Right kidney (tissue), 1 donor: ENCODE measurements at regions not wholly inside any gene's neighbourhood (a gene's known extent, or its start where the extent isn't known, plus 50 kb on each side); places are given as distances from the start of the nearest gene placed in this dataset.
"Not testable (repeated sequence)": the region's sequence is repeated elsewhere in the genome, so short reads cannot be mapped to it uniquely, and the experiment has no call there.

ENCODE experiments used
- DNase-seq: peaks from one replicate; pipeline ENCODE4 v3.0.0-alpha.2; 2016

- no peak for DNase-seq
Measured at GRCh38 chr2:59233448-59233847, 992.3 kb upstream of the FANCL start.

DNA sequence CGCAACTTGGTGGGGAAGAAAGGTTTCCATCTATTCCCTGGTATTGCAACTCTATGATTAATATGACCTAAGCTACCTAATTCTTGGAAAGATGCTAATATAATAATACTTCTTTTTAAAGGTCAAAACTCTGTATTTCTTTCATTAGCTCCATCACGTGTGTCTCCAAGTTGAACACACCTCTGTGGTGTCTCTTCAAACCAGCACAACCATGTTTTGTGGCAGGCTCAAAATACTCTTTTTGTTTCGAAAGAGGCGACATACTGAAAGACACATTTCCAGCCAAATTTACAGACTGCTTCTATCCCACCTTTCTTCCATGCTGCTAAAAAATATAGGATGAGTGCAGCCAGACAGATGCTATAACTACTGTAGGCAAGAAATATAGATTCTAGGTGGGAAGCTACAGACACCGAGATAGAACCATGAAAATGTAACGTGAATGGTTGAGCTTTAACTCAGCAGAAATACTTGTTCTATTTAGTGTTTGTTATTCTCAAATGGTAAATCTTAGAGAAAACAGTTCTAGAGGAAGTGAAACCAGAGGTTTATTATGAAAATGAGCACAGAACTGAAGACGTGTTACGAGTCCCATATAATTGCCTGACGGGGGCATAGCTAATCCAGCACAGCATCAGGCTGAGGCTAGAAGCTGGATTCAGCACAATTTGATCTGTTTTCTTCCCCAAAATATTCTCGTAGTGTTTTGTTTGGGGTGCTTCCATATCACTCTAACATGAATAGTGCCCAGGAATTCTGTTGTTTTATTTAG is 991.5 kb upstream of the FANCL start:
- no peak for DNase-seq

DNA sequence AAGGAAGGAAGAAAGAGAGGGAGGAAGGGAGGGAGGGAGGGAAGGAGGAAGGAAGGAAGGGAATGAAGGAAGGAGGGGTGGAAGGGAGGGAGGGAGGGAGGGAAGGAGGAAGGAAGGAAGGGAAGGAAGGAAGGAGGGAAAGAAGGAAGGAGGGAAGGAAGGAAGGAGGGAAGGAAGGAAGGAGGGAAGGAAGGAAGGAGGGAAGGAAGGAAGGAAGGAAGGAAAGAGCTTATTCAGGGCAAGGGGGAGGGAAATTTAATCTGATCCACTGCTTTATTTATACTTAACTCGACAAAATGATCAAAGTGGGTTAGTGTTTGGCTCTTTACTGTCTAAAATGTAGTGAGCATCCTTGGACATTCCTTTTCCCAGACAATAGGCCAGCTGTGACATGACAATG is 985.2 kb upstream of the FANCL start:
- not testable (repeated sequence) for DNase-seq

DNA sequence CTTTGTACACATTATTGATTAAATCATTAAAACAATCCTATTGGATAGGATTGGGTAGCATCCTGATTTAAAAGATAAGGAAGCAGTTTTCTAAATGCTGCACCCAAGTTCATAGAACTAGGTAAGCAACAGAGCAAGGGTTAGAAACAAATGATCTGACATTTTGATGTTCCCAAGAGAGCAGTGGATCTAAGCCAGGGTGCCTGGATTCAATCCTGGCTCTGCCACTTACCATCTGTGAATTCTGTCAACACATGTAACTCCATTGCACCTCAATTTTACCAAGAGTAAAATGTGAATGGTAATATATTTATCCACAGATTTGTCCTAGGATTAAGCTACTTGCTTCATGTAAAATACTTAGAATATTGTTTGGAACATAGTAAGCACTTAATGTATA is 982.6 kb upstream of the FANCL start:
- no peak for DNase-seq

GRCh38 chr2:59217360-59217759 is 976.2 kb upstream of the FANCL start:
- DNase-seq: no peak

GRCh38 chr2:59206361-59206760 is 965.2 kb upstream of the FANCL start:
- DNase-seq: no peak

DNA sequence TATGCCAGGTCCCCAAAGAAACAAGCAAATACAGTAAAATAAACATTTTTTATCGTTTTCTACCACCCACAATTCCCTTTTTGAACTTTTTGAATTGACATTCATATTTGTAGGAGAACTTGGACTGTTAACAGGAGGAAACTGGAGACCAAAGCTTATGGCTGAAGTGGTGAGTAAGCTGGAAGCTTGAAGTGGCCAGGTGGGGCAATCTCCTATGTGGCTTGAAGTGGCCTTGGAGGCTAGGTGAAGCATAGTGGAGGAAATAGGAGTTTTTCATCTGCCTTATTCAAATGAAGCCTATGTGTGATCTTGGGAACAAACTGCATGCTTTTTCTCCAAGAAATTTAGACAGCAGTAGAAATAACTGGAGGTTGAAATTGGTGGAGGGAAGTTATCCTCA is 962.9 kb upstream of the FANCL start:
- DNase-seq: no peak

DNA sequence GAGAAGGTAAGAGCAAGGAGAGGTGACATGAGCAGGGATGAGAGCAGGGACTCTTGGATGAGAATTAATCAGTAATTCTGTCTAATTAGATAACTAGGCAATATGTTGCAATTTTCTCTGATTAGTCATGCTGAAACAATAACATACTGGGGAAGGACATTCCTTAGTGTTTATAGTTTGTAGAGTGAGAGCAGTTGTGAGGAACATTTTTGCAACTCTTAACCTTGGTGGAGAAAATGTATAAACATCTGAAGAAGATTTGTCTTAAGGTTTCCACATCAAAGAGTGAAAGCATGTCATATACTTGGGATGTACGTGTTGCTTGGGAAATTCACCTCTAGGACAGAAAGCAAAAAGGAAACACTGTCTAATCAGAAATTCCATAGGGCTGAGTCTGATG is 955.4 kb upstream of the FANCL start:
- DNase-seq: no peak

DNA sequence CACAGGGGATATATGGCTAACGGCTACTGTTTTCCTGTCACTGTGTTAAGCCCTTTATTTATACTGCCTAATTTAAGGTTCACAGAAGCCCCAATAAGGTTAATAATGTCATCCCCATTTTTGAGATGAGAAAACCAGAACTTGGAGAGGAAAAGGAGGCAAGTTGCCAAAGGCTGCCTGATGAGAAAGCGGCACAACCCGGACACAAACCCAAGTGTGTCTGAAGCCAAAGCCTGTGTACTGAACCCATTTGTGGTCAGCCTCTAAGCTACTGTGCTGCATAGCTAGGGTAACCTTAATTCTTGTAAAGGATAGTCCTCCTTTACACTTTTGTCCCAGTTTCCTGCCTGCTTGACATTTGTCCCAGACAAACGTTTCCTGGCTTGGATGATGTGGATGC is 954.7 kb upstream of the FANCL start:
- no peak for DNase-seq

DNA sequence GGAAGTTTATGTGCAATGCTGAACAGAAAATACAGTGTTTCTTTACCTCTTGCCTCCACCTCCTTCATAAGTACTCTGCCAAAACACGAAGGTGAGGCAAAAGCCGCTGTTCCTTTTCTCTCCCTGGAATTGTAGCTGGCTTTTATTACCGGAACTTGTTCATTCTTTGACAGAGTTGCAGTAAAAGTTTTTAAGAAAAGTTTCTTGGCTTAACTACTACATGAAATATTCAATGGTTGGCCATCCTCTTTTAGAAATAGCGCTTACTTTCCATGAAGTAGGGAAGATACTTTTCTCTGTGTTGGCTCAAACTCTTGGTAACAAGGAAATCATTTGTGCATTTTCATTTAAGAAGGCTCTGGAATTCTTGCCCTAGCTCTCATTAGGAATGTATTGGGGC is 950.7 kb upstream of the FANCL start:
- DNase-seq: no peak

- no peak for DNase-seq
Measured at GRCh38 chr2:59190518-59190917, 949.4 kb upstream of the FANCL start.

GRCh38 chr2:59184276-59185020 is 943.3 kb upstream of the FANCL start:
- DNase-seq: no peak

DNA sequence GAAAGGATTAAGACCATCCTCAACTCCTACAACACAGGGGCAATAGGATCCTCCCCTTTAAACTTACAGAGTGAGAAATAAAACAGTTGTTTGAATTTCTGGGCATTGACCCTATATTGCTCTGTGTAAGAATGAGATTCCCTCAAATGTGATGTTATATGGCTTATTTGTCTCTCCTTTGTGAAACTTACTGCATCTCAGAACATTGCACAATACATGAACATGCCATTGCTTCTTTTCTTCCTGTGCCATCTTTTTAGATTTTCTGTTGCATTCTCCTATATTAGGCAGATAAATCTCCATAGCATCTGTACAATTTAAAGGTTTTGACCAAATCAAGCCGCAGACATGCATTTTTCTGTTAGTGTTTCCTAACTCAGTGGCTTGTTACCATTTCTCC is 941.9 kb upstream of the FANCL start:
- no peak for DNase-seq

GRCh38 chr2:59182249-59182648 is 941.1 kb upstream of the FANCL start:
- DNase-seq: no peak

DNA sequence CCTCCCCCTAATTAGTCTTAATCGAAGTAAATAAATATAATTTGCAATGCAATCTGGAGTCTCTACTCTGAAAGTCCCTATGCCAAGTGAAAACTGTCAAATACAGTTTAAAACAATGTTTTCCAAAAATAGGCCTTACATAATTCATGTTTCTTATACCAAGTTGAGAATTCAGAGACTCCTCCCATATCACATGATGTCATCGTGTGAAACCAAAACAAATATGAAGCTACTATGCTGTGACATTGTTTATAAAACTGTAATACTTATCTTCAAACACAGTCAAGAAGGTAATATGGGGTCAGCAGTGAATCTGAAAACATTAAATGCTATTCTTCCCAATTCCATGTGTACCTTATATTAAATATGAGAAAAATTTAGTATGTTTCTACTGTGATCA is 940.2 kb upstream of the FANCL start:
- DNase-seq: no peak

- no peak for DNase-seq
Measured at GRCh38 chr2:59180621-59181020, 939.5 kb upstream of the FANCL start.

- no peak for DNase-seq
Measured at GRCh38 chr2:59180111-59180510, 939.0 kb upstream of the FANCL start.

- DNase-seq: no peak
Measured at GRCh38 chr2:59177748-59178147, 936.6 kb upstream of the FANCL start.

DNA sequence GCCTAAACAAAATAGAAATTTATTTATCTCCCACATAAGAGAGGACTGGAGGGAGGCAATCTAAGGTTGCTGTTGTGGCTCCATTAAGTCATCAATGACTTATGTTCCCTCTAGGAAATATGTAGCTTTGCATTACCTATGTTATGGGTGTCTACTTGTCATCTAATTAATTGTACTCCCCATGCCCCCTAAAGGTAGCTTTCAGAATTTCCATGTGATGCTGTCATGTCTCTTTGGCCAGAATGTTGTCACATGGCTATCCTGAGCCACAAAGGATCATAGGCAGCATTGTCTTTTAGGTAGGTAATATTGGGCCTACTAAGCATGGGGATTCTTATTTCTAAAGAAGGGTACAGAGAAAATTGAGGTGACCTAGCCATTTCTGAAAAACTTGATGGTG is 935.6 kb upstream of the FANCL start:
- no peak for DNase-seq

GRCh38 chr2:59174536-59175243 is 933.6 kb upstream of the FANCL start:
- DNase-seq: no peak

GRCh38 chr2:59173325-59173724 is 932.2 kb upstream of the FANCL start:
- DNase-seq: no peak

DNA sequence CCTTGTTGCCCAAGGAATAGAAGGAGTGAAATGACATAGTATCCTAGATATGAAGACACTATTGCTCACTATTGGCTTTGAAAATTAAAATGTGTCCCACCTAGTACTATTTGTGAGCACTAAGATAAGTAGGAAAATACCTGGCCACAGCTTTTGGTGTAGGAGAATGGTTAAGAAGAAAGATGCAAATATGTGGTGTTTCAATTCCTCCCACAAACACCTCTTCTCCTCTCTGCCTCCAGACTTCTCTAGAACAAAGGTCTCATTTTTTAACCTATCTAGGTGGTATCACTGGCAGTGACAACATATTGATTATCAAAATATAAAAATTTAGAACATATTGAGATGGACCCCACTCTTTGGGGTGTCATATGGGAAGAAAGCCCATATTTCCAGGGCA is 929.9 kb upstream of the FANCL start:
- no peak for DNase-seq

DNA sequence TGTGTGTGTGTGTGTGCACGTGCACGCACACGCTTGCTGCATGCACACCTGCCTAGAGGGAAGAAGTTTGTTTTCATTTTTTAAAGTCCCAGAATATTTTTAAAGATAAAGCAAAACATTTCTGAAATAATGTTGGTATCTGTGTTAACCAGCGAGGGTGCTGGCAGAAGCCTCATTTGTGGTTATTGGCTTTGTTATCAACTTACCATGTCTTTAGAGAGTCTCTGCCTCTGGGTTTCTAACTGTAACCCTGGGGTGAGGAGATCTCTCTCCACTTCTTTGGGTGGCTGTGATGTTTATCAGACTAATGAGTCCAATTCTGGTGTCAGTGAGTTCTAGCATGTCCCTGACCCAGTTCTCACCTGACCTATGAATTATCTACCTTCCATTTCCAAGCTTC is 927.6 kb upstream of the FANCL start:
- no peak for DNase-seq

GRCh38 chr2:59167514-59167913 is 926.4 kb upstream of the FANCL start:
- DNase-seq: no peak
